K562 (cell line): ENCODE measurements at regions not wholly inside any gene's neighbourhood (a gene's known extent, or its start where the extent isn't known, plus 50 kb on each side); places are given as distances from the start of the nearest gene placed in this dataset.

Source experiments
- CAMTA2 ChIP-seq: fragments of 250-450 bp; sonication (Bioruptor Pico); conservative IDR thresholded peaks from 2 replicates; pipeline ENCODE4 v1.5.1; 2022
- CHD4 ChIP-seq: fragments of 200-600 bp; sonication (generic); IDR thresholded peaks from 3 replicates; pipeline ENCODE4 v1.6.1; 2012; ENCODE audit warnings: low read depth, mild to moderate bottlenecking, mixed read lengths, low read length, inconsistent platforms; ENCODE audit not compliant: insufficient read depth, insufficient replicate concordance, poor library complexity, severe bottlenecking
- EGR1 ChIP-seq: fragments of 450-650 bp; conservative IDR thresholded peaks from 2 replicates; pipeline ENCODE4 v1.6.1; 2017; ENCODE audit warnings: mild to moderate bottlenecking
- EP300 ChIP-seq: IDR thresholded peaks from 2 replicates; pipeline ENCODE4 v1.6.1; 2012; ENCODE audit warnings: low read length, improper control_type of control experiment
- FOSL1 ChIP-seq: fragments of 200-800 bp; sonication (Bioruptor generic); conservative IDR thresholded peaks from 2 replicates; pipeline ENCODE4 v1.6.1; 2016; ENCODE audit warnings: missing genetic modification characterization, missing compliant biosample characterization
- KLF6 ChIP-seq: fragments of 250-450 bp; sonication (Bioruptor Pico); IDR thresholded peaks from 2 replicates; pipeline ENCODE4 v1.4.0; 2020; ENCODE audit warnings: mild to moderate bottlenecking, moderate library complexity, borderline replicate concordance
- MEF2D ChIP-seq: conservative IDR thresholded peaks from 2 replicates; pipeline ENCODE4 v1.6.1; 2016; ENCODE audit warnings: low read depth, missing genetic modification characterization, missing compliant biosample characterization
- MTA1 ChIP-seq: fragments of 450-650 bp; IDR thresholded peaks from 2 replicates; pipeline ENCODE4 v1.6.1; 2017; ENCODE audit warnings: borderline replicate concordance
- SMARCE1 ChIP-seq: fragments of 450-650 bp; IDR thresholded peaks from 2 replicates; pipeline ENCODE4 v1.7.1; 2016; ENCODE audit warnings: mild to moderate bottlenecking
- SRF ChIP-seq, 2 experiments: fragments of 250-450, 450-650 bp in 1 of 2; sonication (Bioruptor Pico) in 1 of 2; sonication (generic) in 1 of 2; formaldehyde crosslinking; IDR thresholded peaks; 2 replicates each; pipeline versions ENCODE4 v1.5.0 to v1.5.1; 2020 to 2022; ENCODE audit warnings: mild to moderate bottlenecking in 1 of 2, missing genetic modification reagents in 1 of 2
- SRSF3 ChIP-seq: fragments of 200-400 bp; formaldehyde crosslinking; IDR thresholded peaks from 2 replicates; pipeline ENCODE4 v1.6.1; 2016; ENCODE audit warnings: mild to moderate bottlenecking, low read length, moderate library complexity; ENCODE audit not compliant: insufficient read depth
- YBX1 ChIP-seq: fragments of 450-650 bp; IDR thresholded peaks from 2 replicates; pipeline ENCODE4 v1.7.1; 2016; ENCODE audit warnings: mild to moderate bottlenecking
- ZBTB17 ChIP-seq: fragments of 450-650 bp; formaldehyde crosslinking; IDR thresholded peaks from 2 replicates; pipeline ENCODE4 v1.4.0; 2020; ENCODE audit warnings: mild to moderate bottlenecking
- TF ChIP-seq, protein P1 (sequence below): fragments of 250-450 bp; sonication (Bioruptor Pico); IDR thresholded peaks from 2 replicates; pipeline ENCODE4 v1.4.0; 2020; ENCODE audit warnings: mild to moderate bottlenecking, moderate library complexity, borderline replicate concordance
- TF ChIP-seq, protein P2 (sequence below): fragments of 200-800 bp; sonication (Bioruptor generic); IDR thresholded peaks from 2 replicates; pipeline ENCODE4 v1.6.1; 2017; ENCODE audit warnings: missing genetic modification characterization, missing compliant biosample characterization
- TF ChIP-seq, protein P3 (sequence below), 2 experiments: fragments of 450-650 bp; IDR thresholded peaks; 2 replicates each; pipeline ENCODE4 v1.6.1; 2016; ENCODE audit warnings: mild to moderate bottlenecking in 2 of 2, borderline replicate concordance in 1 of 2, low read depth in 1 of 2, moderate library complexity in 1 of 2

DNA sequence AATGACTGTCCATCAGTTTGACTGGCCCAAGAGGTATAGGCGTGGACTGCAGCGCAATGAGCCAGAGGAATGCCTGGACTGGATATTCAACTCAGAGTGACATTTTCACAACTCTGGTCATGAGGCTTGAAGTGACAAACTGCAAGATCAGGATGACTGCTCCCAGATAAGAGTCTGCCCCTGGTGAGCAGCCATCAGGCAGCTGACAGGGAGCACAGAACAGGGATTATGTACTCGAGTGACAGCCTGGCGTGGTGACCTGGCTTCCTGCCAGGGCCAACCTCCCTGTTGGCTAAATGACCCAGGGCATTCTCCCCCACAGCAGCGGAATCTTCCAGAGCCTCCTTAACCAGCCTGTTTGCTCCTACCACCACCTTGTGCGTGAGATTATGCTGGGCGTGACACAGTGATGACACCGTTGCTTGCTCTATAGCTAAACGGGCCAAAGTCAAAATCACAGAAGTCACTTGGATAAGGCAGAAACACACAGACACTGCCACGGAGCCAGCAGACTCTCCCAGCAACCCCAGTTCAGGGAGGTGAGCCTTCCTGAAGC, 209.1 kb upstream of the JARID2 start (continued):
- TF ChIP-seq, protein P1, sequence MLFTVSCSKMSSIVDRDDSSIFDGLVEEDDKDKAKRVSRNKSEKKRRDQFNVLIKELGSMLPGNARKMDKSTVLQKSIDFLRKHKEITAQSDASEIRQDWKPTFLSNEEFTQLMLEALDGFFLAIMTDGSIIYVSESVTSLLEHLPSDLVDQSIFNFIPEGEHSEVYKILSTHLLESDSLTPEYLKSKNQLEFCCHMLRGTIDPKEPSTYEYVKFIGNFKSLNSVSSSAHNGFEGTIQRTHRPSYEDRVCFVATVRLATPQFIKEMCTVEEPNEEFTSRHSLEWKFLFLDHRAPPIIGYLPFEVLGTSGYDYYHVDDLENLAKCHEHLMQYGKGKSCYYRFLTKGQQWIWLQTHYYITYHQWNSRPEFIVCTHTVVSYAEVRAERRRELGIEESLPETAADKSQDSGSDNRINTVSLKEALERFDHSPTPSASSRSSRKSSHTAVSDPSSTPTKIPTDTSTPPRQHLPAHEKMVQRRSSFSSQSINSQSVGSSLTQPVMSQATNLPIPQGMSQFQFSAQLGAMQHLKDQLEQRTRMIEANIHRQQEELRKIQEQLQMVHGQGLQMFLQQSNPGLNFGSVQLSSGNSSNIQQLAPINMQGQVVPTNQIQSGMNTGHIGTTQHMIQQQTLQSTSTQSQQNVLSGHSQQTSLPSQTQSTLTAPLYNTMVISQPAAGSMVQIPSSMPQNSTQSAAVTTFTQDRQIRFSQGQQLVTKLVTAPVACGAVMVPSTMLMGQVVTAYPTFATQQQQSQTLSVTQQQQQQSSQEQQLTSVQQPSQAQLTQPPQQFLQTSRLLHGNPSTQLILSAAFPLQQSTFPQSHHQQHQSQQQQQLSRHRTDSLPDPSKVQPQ (CRISPR knock-in tag) = 0 out of 2 replicates have a peak, but pooled peaks have one; percentile 15
- TF ChIP-seq ZBTB17 (CRISPR knock-in tag) = peak; percentile 88
- TF ChIP-seq YBX1 = no peak
- peak; percentile 84 for TF ChIP-seq EP300
- TF ChIP-seq SMARCE1 = peak; percentile 91
- peak; percentile 37; the same call in 1 of the 2 replicates for TF ChIP-seq KLF6 (CRISPR knock-in tag)
- TF ChIP-seq MTA1 = peak; percentile 86
- no peak for TF ChIP-seq SRSF3
- peak; percentile 80 for TF ChIP-seq FOSL1
- TF ChIP-seq CAMTA2 (CRISPR knock-in tag) = no peak
- TF ChIP-seq EGR1 = no peak
- peak; percentile 58 for TF ChIP-seq CHD4
- 0 out of 2 replicates have a peak, but pooled peaks have one; percentile 63 for TF ChIP-seq MEF2D
- TF ChIP-seq, protein P2, sequence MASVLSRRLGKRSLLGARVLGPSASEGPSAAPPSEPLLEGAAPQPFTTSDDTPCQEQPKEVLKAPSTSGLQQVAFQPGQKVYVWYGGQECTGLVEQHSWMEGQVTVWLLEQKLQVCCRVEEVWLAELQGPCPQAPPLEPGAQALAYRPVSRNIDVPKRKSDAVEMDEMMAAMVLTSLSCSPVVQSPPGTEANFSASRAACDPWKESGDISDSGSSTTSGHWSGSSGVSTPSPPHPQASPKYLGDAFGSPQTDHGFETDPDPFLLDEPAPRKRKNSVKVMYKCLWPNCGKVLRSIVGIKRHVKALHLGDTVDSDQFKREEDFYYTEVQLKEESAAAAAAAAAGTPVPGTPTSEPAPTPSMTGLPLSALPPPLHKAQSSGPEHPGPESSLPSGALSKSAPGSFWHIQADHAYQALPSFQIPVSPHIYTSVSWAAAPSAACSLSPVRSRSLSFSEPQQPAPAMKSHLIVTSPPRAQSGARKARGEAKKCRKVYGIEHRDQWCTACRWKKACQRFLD (CRISPR knock-in tag) = peak; percentile 64; the same call in 1 of the 2 replicates
- peak in 1 of 2 experiments; percentile 61; a peak in 1 of 4 replicates for TF ChIP-seq SRF (CRISPR knock-in tag; IDR thresholded peaks at IDR 0.05)
- TF ChIP-seq, protein P3, sequence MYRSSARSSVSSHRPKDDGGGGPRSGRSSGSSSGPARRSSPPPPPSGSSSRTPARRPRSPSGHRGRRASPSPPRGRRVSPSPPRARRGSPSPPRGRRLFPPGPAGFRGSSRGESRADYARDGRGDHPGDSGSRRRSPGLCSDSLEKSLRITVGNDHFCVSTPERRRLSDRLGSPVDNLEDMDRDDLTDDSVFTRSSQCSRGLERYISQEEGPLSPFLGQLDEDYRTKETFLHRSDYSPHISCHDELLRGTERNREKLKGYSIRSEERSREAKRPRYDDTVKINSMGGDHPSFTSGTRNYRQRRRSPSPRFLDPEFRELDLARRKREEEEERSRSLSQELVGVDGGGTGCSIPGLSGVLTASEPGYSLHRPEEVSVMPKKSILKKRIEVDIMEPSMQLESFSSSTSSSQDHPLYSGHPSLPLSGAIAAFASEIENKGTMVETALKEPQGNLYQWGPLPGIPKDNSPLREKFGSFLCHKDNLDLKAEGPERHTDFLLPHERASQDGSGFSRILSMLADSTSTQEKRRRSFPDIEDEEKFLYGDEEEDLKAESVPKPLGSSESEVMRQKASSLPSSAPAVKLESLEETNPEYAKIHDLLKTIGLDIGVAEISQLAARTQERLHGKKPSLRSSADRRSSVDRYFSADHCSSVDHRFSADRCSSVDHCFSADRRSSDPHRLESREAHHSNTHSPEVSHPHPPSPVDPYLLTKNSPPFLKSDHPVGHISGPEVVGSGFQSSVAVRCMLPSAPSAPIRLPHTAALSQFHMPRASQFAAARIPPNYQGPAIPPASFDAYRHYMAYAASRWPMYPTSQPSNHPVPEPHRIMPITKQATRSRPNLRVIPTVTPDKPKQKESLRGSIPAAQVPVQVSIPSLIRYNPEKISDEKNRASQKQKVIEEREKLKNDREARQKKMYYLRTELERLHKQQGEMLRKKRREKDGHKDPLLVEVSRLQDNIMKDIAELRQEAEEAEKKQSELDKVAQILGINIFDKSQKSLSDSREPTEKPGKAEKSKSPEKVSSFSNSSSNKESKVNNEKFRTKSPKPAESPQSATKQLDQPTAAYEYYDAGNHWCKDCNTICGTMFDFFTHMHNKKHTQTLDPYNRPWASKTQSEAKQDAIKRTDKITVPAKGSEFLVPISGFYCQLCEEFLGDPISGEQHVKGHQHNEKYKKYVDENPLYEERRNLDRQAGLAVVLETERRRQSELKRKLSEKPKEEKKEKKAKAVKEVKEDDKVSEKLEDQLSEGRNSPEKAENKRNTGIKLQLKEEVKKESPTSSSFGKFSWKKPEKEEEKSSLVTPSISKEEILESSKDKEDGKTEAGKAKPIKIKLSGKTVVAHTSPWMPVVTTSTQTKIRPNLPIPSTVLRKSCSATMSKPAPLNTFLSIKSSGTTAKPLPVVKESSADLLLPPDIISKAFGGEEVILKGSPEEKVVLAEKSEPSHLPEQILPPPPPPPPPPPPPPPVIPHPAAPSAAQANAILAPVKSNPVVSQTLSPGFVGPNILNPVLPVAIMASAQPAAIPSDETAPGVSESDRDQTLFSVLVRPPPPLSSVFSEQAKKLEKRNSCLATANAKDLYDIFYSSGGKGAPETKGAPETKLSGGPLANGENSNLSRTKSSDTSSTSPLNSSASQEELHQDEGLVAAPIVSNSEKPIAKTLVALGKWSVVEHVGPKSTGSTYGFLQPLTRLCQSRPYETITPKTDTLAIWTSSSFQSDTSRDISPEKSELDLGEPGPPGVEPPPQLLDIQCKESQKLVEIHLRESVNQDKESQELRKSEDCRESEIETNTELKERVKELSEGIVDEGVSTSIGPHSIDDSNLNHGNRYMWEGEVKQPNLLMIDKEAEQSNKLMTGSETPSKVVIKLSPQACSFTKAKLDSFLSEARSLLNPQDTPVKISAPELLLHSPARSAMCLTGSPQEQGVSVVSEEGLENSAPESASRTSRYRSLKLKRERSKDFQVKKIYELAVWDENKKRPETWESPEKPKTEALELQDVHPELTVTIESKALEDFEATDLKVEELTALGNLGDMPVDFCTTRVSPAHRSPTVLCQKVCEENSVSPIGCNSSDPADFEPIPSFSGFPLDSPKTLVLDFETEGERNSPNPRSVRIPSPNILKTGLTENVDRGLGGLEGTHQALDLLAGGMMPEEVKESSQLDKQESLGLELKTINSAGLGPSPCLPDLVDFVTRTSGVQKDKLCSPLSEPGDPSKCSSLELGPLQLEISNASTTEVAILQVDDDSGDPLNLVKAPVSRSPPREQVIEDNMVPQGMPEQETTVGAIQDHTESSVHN (IDR thresholded peaks at IDR 0.05; ENCODE audit: borderline replicate concordance in 1 of 2, low read depth in 1 of 2) = peak in 1 of 2 experiments; percentile 88; a peak in 2 of 4 replicates
